ENCODE measurements at regions not wholly inside any gene's neighbourhood (a gene's known extent, or its start where the extent isn't known, plus 50 kb on each side); places are given as distances from the start of the nearest gene placed in this dataset.

- TF ChIP-seq SP7 (tag by site-specific recombination; IDR thresholded peaks at IDR 0.05), result no peak
- TF ChIP-seq ZNF24 (tag by site-specific recombination; IDR thresholded peaks at IDR 0.05), result no peak
- no peak for TF ChIP-seq ZNF776 (tag by site-specific recombination; IDR thresholded peaks at IDR 0.05; ENCODE audit: borderline replicate concordance)
- no peak for TF ChIP-seq ZNF16 (tag by site-specific recombination; IDR thresholded peaks at IDR 0.05; ENCODE audit: low read depth)
- no peak for TF ChIP-seq REST (tag by site-specific recombination; IDR thresholded peaks at IDR 0.05)
- TF ChIP-seq ZNF704 (tag by site-specific recombination; IDR thresholded peaks at IDR 0.05), result no peak
- no peak for TF ChIP-seq ZNF132 (tag by site-specific recombination; IDR thresholded peaks at IDR 0.05; ENCODE audit: borderline replicate concordance)
- no peak for TF ChIP-seq ZNF362 (tag by site-specific recombination; IDR thresholded peaks at IDR 0.05)
- TF ChIP-seq ZNF513 (tag by site-specific recombination; IDR thresholded peaks at IDR 0.05), result no peak
- TF ChIP-seq ZNF530 (tag by site-specific recombination; IDR thresholded peaks at IDR 0.05; ENCODE audit: low read depth), result no peak
- no peak for TF ChIP-seq ZNF549 (tag by site-specific recombination; IDR thresholded peaks at IDR 0.05)
- TF ChIP-seq CTCF (tag by site-specific recombination; IDR thresholded peaks at IDR 0.05), result no peak
Observed at GRCh38 chr15:87347806-87348515, 908.6 kb downstream of the NTRK3 start.
